ENCODE measurements at regions not wholly inside any gene's neighbourhood (a gene's known extent, or its start where the extent isn't known, plus 50 kb on each side); places are given as distances from the start of the nearest gene placed in this dataset.

GRCh38 chr6:113194090-113194489 lies 663.1 kb upstream of the MARCKS start:
- TF ChIP-seq, protein P1, sequence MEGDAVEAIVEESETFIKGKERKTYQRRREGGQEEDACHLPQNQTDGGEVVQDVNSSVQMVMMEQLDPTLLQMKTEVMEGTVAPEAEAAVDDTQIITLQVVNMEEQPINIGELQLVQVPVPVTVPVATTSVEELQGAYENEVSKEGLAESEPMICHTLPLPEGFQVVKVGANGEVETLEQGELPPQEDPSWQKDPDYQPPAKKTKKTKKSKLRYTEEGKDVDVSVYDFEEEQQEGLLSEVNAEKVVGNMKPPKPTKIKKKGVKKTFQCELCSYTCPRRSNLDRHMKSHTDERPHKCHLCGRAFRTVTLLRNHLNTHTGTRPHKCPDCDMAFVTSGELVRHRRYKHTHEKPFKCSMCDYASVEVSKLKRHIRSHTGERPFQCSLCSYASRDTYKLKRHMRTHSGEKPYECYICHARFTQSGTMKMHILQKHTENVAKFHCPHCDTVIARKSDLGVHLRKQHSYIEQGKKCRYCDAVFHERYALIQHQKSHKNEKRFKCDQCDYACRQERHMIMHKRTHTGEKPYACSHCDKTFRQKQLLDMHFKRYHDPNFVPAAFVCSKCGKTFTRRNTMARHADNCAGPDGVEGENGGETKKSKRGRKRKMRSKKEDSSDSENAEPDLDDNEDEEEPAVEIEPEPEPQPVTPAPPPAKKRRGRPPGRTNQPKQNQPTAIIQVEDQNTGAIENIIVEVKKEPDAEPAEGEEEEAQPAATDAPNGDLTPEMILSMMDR (IDR thresholded peaks at IDR 0.05), result no peak
- no peak for TF ChIP-seq POLR2A (IDR thresholded peaks at IDR 0.05)

All from esophagus squamous epithelium (tissue), 4 donors.